ENCODE measurements at regions not wholly inside any gene's neighbourhood (a gene's known extent, or its start where the extent isn't known, plus 50 kb on each side); places are given as distances from the start of the nearest gene placed in this dataset.
"Not testable (repeated sequence)": the region's sequence is repeated elsewhere in the genome, so short reads cannot be mapped to it uniquely, and the experiment has no call there.

DNA sequence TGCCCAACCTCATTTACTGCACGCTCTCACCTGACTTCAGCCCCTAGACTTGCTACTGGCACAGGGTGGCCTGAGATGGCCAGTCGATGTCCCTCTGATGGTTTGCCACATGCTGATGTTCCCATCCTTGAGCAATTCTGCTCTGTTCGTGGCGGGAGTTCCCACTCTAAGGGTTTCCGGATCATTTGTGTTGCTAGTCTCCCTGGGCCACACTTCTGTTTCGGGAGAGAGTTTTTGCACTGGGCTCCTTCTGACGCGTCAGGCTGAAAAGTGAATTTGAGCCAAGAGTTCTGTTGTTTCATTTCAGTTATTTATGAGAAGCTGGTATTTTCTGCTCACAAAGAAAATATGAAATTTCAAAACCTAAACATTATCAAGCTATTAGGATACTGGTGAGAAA lies 597.7 kb downstream of the BNC2 start:
- DNase-seq (ENCODE audit: low read depth in 2 of 2): no peak

DNA sequence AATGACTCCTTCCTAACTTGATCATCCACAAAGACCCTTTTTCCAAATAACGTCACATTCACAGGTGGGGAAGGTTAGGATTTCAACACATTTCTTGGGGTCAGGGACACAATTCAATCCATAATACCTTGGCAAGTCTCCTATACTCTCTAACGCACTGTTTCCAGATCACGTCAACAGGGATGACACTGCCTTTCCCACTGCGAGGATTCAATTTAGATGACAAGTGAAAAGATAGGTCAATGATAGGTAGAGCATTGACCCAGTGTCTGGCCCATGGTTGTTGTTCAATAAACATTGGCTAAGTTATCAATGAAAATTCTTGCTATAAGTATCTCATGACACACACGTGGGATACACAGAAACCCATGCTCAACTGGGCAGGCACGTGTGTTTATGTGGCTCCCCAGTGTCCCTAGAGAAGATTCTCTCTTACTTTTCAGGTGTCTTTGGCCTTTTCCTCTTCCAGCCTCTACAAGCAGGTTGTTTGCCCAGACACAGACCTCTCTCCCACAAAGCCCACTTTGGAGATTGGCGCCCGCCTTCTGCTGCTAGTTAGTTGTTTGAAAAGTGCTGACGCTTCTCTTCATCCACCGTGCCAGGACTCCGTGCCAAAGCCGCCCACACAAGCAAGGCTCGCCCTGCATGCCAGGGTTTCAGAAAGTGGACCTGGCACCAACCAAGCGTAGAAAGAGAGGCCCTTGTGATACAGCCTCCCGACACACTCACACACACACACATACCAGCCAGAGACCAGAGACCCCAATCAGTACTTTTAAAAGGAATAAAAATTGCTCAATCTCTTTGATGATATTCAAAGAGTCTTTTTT lies 594.5 kb downstream of the BNC2 start:
- DNase-seq (ENCODE audit: low read depth in 2 of 2): no peak

DNA sequence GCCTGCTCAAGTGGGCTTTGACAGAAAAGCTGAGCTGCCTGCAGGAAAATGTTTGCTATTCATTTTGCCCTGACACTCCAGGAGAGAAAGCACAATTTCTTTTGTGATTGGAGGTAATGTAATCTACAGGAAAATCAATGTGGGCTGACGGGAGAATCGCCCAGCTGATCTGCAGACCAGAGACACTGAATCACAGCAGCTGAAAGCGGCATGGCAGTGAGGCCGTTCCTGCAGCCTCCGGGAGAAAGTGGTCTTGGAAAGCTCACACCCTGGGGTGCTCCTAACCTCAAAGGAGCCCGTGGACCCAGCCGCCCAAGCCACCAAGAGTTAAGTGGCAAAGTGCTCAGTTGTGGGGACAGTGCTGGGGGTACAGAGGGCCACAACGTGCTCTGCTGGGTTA lies 593.6 kb downstream of the BNC2 start:
- DNase-seq (ENCODE audit: low read depth in 2 of 2): no peak

DNA sequence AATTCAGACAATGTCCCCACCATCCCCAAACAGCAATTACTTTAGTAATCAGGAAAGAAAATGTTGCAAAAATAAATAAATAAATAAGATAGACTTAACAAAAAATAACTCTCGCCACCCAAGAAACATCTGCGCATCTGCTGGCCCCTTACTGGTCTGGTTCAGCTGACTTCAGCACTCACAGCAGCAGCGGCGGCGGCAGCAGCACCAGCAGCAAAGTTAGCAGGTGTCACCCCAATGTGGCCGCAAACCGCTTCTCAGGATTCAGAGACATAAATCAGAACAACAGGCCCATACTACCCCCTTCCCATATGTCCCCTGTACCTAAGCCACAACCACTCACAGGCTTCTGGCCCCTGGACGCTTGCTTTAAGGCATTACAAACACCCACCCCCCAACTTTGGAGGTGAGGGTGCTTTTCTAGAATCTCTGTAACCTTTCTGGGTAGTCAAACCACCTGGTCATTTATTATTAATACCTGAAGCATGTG lies 593.0 kb downstream of the BNC2 start:
- DNase-seq (ENCODE audit: low read depth in 2 of 2): no peak

DNA sequence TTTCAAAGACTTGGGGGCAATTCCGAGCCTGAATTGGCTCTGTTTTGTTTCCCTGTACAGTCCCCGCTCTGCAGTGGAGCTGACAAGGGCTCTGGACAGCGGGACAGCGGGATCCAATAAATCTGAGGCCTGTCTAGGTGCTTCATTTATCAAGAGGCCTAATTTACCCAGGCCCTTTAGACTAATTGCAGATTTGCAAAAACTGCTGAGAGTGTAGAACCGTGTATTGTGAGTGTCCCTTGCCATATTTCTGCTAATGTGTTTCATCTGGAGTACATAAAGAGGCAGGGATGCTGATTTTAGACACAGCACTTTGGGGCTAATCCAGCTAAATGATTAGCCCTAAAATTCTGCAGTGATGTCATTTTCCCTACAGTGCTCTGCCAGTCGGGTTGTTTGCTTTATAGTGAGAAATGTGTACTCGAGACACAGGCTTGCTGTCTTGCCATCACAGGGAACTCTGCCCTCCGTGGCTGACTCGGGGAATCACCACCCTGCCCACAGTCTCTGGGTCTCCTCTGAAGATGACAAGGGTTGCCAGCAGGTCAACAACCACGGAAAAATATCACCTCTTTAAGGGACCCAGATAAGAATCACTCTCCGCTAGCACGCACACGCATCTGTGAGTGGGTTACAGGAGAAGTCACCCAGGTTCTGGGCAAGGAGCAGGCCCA lies 592.0 kb downstream of the BNC2 start:
- no peak for DNase-seq (ENCODE audit: low read depth in 2 of 2)

DNA sequence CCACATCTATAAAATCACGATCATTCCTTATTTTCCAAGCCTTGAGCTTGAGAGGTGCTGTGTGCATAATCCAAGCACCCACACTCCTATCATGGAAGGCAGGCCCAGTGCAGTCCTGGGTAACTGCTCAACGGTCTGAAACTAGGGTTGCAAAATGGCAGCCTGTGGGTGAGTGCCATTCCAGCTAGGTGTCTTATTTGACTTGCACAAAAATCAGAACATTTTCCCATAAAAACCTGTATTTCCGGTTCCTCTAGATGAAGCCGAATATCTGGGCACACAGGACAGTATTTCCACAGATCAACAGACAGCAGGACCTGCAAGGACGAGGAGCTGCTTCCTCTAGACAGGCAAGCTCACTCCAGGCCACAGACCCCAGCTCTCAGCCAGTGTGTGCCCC lies 588.8 kb downstream of the BNC2 start:
- no peak for DNase-seq (ENCODE audit: low read depth in 2 of 2)

DNA sequence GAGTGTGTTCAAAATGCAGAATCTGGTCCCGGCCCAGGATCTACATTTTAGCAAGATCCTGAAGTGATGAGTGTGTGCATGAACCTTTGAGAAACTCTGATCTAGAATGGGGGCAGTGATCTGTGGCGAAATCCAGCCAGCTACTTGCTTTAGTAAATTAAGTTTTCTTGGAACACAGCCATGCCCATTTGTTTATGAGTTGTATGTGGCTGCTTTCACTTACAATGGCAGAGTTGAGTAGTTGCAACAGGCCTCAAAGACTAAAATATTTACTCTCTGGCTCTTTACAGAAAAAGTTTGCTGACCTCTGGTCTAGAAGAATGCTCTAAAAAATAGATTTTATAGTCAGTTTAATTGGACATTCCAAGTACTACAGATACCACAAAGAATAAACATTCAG lies 588.3 kb downstream of the BNC2 start:
- no peak for DNase-seq (ENCODE audit: low read depth in 2 of 2)

DNA sequence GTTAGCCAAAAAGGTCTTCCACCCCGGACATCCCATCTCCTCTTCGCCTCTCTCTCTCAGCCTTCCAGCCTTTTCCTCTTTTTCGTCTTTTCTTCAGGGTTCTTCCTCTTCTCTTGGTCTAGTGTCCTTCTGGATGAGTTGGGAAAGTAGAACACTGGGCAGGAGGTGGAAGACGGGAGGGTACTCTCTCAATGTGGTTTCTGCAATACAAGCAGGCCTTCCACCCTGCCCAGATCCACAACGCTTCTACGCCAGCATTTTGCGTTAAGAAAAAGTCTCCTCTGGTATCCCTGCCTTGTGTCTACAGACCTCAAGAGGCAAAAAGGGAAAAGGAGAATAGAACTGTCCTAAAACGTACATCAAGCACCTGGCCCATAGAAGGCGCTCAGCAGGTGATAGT lies 587.8 kb downstream of the BNC2 start:
- DNase-seq (ENCODE audit: low read depth in 2 of 2): no peak

DNA sequence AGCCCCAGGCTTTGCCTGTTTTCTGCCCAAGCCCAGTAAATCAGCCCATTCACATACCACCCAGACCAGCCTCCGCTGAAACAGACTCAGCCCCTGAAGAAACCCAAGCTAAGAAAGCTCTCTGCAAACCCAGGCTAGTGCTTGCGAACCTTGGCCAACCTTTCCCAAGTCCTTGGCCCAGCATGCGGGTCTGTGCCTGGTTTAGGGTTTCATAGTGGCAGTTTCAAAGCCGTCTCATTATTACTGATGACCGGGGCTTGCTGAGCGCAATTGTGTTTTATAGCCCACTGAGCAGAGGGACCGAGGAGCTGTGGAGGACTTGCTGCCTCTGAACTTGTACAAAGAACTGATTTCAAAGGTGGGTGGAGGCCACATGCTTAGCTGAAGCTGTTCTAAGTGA lies 584.3 kb downstream of the BNC2 start:
- DNase-seq (ENCODE audit: low read depth in 2 of 2): no peak

DNA sequence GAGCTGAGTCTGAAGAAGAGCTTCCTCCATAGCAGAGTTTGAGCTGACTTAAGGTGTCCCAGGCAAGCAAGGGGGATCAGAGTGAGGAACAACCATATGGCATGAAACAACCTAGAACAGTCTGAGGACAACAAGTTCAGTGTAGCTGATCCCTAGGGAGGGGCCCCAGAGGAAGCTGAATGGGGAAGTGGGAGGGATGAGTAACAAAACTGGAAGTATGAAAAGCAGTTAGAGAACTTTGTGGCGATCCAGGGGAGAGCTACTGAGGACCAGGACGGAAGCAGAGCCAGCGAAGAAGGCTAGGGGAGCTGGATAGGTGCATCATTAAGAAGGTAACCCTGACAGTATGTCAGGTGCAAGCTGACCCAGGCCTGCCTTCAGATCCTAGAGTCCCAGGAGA lies 580.8 kb downstream of the BNC2 start:
- no peak for DNase-seq (ENCODE audit: low read depth in 2 of 2)

DNA sequence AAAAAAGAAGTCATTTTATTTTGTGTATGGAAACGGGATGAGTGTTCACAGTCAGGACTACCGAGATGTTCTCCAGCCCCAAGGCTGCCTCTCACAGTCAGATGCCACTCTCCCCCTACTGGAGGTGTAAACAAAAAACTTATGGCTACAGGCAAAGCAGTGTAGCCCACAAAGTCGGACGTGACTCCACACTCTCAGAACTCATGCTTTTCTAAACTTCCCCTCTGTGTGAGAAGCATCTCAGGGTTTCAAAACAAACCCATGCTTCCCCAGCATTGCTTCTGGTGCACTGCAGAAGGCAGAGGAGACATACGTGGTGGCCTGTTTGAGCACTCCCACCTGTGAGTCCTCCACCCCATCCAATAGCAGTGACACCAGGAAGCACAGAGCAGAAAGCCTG lies 580.3 kb downstream of the BNC2 start:
- no peak for DNase-seq (ENCODE audit: low read depth in 2 of 2)

DNA sequence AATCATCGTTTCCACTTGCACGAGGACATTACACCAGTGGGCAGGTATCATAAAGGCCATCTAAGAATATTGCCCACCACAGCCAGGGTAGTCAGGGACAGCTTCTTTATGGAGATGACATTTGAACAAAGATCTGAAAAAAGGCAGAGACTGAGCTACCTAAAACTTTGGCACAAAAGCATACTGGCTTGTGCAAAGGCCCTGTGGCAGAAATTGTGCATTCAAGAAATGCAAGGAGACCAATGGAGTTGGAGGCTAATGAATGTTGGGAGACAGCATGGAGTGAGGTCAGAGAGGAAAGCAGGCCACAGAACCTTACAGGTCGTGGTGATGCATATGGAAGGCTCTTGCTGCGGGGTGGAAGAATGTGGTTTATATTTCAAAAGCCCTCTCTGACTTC lies 578.5 kb downstream of the BNC2 start:
- no peak for DNase-seq (ENCODE audit: low read depth in 2 of 2)

DNA sequence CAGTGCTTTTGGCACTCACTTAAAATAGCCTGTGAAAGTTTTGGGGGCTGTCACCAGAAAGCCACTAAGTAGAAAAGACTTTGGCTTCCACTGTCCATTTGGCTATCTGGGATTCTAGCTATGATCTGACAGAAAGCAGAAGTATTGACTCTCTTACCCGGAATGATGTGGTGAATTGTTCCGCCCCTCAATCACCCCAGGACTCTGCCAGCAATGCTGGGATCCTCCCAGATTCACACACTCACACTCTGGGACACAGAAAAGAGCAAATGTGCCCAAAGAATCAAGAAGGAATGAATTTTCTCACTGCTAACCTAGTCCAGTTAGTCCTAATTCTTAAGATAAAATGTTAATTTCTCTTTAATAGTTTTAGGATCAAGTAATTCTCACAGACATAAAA lies 576.9 kb downstream of the BNC2 start:
- no peak for DNase-seq (ENCODE audit: low read depth in 2 of 2)

DNA sequence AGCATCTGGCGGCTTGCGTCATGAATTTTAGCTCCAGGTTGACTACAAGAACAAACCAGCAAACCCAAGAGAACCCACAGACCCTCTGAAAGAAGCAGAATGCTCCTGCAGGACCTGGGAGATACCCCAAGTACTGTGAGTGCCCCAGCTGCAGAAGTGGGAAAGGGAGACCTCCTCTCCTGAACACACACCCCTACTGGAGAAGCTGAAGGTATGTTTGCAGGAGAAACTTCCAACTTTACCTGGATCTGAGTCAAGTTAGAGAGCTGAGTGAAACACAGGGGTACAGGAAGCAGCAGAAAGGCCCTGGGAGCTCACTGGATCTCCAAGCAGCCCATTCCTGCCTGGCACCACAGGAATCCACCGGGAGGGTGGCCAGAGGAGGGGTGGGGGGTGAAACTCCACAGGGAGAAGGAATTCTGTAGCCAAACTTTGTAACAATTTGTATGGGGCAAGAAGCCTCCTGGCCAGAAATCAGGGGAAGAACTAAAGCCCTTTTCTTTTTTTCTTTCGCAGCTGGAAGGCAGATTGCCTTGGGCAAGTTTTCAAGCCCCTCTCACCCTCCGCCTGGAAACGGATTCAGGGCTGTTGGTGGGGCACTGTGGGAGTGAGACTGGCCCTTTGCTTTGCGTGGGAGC lies 576.2 kb downstream of the BNC2 start:
- DNase-seq (ENCODE audit: low read depth in 2 of 2): no peak

DNA sequence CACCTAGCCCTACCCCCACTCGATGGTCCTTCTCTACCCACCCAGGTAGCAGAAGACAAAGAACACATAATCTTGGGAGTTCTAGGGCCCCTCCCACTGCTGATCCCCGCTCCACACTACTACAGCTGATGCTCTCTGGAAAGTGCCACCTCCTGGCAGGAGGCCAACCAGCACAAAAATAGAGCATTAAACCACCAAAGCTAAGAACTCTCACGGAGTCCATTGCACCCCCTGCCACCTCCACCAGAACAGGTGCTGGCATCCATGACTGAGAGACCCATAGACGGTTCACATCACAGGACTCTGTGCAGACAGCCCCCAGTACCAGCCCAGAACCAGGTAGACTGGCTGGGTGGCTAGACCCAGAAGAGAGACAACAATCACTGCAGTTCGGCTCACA lies 575.5 kb downstream of the BNC2 start:
- not testable (repeated sequence) for DNase-seq (ENCODE audit: low read depth in 2 of 2)

DNA sequence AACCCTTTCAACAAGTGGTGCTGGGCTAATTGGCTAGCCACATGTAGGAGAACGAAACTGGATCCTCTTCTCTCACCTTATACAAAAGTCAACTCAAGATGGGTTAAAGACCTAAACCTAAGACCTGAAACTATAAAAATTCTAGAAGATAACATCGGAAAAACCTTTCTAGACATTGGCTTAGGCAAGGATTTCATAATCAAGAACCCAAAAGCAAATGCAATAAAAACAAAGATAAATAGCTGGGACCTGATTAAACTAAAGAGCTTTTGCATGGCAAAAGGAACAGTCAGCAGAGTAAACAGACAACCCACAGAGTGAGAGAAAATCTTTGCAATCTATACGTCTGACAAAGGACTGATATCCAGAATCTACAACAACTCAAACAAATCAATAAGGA lies 571.1 kb downstream of the BNC2 start:
- DNase-seq (ENCODE audit: low read depth in 2 of 2): not testable (repeated sequence)

DNA sequence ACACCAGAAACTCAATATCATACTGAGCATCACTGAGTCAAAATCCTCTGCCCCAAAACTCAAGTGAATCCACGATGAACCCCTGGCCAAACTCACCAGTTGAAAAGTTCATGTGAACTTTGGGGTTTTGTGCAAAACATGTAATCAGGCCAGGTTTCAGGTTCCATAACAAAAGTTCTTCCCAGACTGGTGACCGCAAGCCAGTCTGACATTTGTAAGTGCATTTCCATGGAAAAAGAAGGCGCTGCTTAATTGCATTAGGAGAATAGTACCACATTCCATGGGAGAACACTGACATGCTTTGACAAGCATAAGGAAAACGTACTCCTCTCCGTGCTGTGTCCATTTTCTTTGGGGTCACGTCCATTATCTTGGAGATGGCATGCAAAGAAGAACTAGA lies 567.0 kb downstream of the BNC2 start:
- no peak for DNase-seq (ENCODE audit: low read depth in 2 of 2)

DNA sequence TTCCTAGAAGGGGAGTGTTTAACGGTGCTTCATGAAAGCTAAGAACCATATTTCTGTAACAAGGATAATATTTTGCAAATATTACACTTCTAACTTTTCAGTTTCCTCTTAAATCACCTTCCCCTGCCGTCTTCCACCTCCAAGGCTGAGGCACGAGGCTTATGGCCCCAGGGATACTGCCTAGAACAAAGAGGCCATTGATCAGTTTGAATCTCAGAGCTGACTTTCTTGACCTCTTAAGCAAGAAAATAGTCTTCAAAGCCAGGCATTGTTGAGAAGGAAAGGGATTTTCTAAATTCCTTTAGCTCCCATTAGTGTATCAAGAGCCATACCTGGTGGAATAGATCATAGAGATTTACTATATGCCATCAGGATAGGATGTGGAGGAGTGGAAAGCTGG lies 566.2 kb downstream of the BNC2 start:
- DNase-seq (ENCODE audit: low read depth in 2 of 2): no peak

DNA sequence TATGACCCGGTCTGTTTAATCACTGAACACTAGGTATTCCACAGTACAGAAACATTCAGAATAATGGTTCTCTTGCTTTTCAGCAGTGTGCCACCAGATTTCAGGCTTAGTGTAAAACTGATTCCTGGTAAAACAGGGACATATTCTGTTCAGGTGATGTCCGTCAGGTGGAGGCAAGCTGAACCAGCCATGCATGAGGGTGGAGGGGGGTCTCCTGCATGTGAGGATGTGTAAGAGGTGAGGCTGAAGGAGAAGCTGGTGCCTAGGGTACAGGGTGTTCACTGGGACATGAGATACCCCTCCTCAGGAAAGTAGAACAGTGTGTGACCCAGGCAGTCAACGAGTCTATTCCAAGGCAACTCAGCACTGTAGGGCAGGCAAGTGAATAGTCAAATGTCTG lies 563.9 kb downstream of the BNC2 start:
- DNase-seq (ENCODE audit: low read depth in 2 of 2): no peak

DNA sequence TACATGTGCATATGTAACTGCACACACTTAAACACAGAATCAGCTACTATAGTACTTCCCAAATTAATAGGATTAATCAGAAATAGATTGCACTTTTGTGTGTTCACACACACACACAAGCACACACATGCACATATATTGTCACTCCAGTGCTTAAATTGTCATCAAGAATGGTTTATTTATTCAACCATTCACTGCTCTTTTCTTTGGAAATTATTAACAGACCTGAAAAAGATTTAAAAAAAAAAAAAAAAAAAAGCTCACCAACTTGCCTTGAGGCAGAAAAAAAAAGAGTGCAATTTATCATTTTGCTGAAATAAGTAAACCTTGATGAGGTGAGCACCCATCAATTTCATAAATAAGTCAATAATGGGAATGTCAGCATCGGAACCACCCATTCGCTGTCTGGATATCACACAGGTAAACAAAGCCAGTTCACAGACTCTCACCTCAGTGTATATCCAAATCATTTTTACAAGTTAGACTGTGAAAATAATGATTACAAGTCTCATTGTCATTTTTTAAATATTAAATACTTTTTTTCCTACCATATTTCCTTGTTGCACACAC lies 562.8 kb downstream of the BNC2 start:
- no peak for DNase-seq (ENCODE audit: low read depth in 2 of 2)

DNA sequence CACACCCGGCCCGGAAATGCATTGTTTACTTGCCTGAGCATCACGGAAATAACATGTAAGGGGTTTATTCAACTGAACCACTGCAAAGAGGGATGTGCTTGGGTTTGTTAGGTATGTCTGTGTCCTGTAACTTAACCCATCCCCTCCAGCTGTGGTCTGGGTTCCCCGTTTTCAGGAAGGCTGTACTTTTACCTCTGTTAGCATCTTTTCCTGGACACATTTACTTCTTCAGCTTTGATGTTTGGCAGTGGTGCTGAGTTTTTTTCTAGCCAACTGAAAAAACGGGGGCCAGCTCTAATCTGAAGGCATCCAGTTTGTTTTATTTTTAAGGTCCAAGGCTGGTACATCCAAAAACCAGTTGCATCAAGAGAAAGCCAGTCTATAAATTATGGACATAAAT lies 561.8 kb downstream of the BNC2 start:
- no peak for DNase-seq (ENCODE audit: low read depth in 2 of 2)

DNA sequence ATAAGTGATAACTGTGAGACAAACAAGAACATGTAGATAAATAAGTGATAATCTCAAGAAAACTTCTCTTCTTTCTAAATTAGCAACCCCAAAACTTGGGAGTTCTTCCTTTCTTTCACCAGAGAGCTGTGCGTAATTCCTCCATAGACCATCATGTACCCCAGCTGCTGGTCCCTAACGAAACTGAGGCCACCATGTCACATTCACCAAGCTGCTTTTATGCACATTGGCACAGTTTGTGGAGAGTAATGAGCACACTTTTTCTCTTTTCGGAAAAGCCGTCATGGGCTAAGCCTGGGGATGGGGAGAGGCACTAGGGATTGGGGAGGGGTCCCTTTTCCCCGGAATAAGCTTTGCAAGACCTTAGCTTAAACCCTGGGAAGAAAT lies 561.4 kb downstream of the BNC2 start:
- DNase-seq (ENCODE audit: low read depth in 2 of 2): no peak

Data from stimulated activated CD4-positive, alpha-beta T cell treated with anti-CD3 and anti-CD28 coated beads, Interleukin-12 subunit alpha, Interleukin-12 subunit beta, amount 100 ng/mL, for 24 hours (primary cell).